H1 (cell line): ENCODE measurements at regions not wholly inside any gene's neighbourhood (a gene's known extent, or its start where the extent isn't known, plus 50 kb on each side); places are given as distances from the start of the nearest gene placed in this dataset.
"Not testable (repeated sequence)": the region's sequence is repeated elsewhere in the genome, so short reads cannot be mapped to it uniquely, and the experiment has no call there.

Experiments
- CTCF ChIA-PET: fragments of 300-600 bp; sonication (Branson Sonifier 250); formaldehyde crosslinking; loops from one replicate; lab custom pipeline; 2021; ENCODE audit not compliant: partially characterized antibody; lab: Charles Lee
- POLR2A ChIA-PET: fragments of 300-600 bp; sonication (Branson Sonifier 250); formaldehyde crosslinking; loops from one replicate; lab custom pipeline; 2021; ENCODE audit warnings: inconsistent platforms; ENCODE audit not compliant: partially characterized antibody; lab: Charles Lee
- DNase-seq, 2 experiments: peaks; one replicate each; pipeline versions ENCODE4 v3.0.0 to v3.0.0-alpha.2; 2010 to 2022; ENCODE audit warnings: low spot score in 2 of 2, low read depth in 1 of 2, mixed read lengths in 1 of 2
- FAIRE-seq: peaks from 2 replicates; lab custom pipeline; 2011; peaks lifted over from hg19 to GRCh38; lab: Jason Lieb, UNC
- H2AFZ ChIP-seq: 2 replicates; pipeline ENCODE4 v1.8.1; 2012; ENCODE audit warnings: low read length, inconsistent platforms
- H2AK5ac ChIP-seq: 2 replicates; pipeline ENCODE4 v1.6.1; 2013; ENCODE audit warnings: low read depth, low read length
- H2BK120ac ChIP-seq: replicated peaks from 2 replicates; pipeline ENCODE3; 2013; ENCODE audit warnings: low read depth, low read length, inconsistent platforms
- H2BK12ac ChIP-seq: 2 replicates; pipeline ENCODE4 v1.6.1; 2013; ENCODE audit warnings: low read depth, low read length
- H2BK15ac ChIP-seq: 2 replicates; pipeline ENCODE4 v1.6.1; 2013; ENCODE audit warnings: low read length
- H2BK20ac ChIP-seq: 2 replicates; pipeline ENCODE4 v1.6.1; 2013; ENCODE audit warnings: low read length
- H2BK5ac ChIP-seq: 2 replicates; pipeline ENCODE4 v1.6.1; 2013; ENCODE audit warnings: low read depth, low read length
- H3K14ac ChIP-seq: 2 replicates; pipeline ENCODE4 v1.6.1; 2013; ENCODE audit warnings: inconsistent platforms; ENCODE audit not compliant: insufficient read length
- H3K18ac ChIP-seq: 2 replicates; pipeline ENCODE4 v1.6.1; 2013; ENCODE audit warnings: low read length; ENCODE audit errors: extremely low read depth
- H3K23ac ChIP-seq: 2 replicates; pipeline ENCODE4 v1.6.1; 2013; ENCODE audit warnings: inconsistent platforms; ENCODE audit not compliant: insufficient read length
- H3K23me2 ChIP-seq: 2 replicates; pipeline ENCODE4 v1.6.1; 2013; ENCODE audit warnings: low read depth, low read length
- H3K27ac ChIP-seq: 2 replicates; pipeline ENCODE4 v1.6.1; 2011; ENCODE audit warnings: low read depth, low read length, inconsistent platforms
- H3K27me3 ChIP-seq, 4 experiments: replicated peaks in 1 of 4; 1 replicate in 1 of 4; 2 replicates in 3 of 4; pipeline versions ENCODE4 v1.6.1 to v1.8.1; 2011 to 2013; ENCODE audit warnings: low read length in 3 of 4, mild to moderate bottlenecking in 3 of 4, inconsistent platforms in 2 of 4, mixed read lengths in 2 of 4, moderate library complexity in 1 of 4; ENCODE audit not compliant: control insufficient read depth in 3 of 4, insufficient read depth in 3 of 4; ENCODE audit errors: extremely low read depth in 1 of 4
- H3K36me3 ChIP-seq, 4 experiments: 2 replicates each; pipeline versions ENCODE4 v1.6.1 to v1.8.1; 2011 to 2013; ENCODE audit warnings: mild to moderate bottlenecking in 4 of 4, low read length in 3 of 4, moderate library complexity in 2 of 4, control low read depth in 1 of 4, inconsistent platforms in 1 of 4; ENCODE audit not compliant: insufficient read depth in 4 of 4, control insufficient read depth in 2 of 4
- H3K4ac ChIP-seq: replicated peaks from 2 replicates; pipeline ENCODE3; 2013; ENCODE audit warnings: low read length, low read depth, mixed read lengths, inconsistent platforms; ENCODE audit not compliant: insufficient read length
- H3K4me1 ChIP-seq, 4 experiments: replicated peaks in 1 of 4; 1 replicate in 1 of 4; 2 replicates in 3 of 4; pipeline versions ENCODE4 v1.6.1 to v1.8.1; 2011 to 2013; ENCODE audit warnings: low read length in 3 of 4, inconsistent platforms in 2 of 4, mixed read lengths in 1 of 4; ENCODE audit not compliant: insufficient read depth in 4 of 4, control insufficient read depth in 3 of 4
- H3K4me2 ChIP-seq, 2 experiments: 2 replicates each; pipeline versions ENCODE4 v1.6.1 to v1.8.1; 2011 to 2013; ENCODE audit warnings: low read depth in 2 of 2, low read length in 2 of 2, control low read depth in 1 of 2, inconsistent platforms in 1 of 2, mild to moderate bottlenecking in 1 of 2; ENCODE audit not compliant: insufficient read depth in 1 of 2
- H3K4me3 ChIP-seq, 4 experiments: fragments of 200-600, 300-600 bp in 1 of 4; sonication (generic), shearing (Covaris generic), sonication (Bioruptor Twin) in 1 of 4; 2 replicates each; pipeline versions ENCODE4 v1.5.1 to v1.8.1; 2011 to 2016; ENCODE audit warnings: low read length in 4 of 4, low read depth in 3 of 4, control low read depth in 2 of 4, inconsistent platforms in 2 of 4, mild to moderate bottlenecking in 2 of 4, mixed read lengths in 1 of 4, moderate library complexity in 1 of 4; ENCODE audit not compliant: insufficient read depth in 2 of 4; ENCODE audit errors: extremely low read depth in 1 of 4
- H3K56ac ChIP-seq: replicated peaks from 2 replicates; pipeline ENCODE3; 2013; ENCODE audit warnings: low read depth, mild to moderate bottlenecking, mixed read lengths, low read length, inconsistent platforms; ENCODE audit not compliant: insufficient read length
- H3K79me1 ChIP-seq: 2 replicates; pipeline ENCODE4 v1.6.1; 2013; ENCODE audit warnings: low read depth, low read length, control low read depth
- H3K79me2 ChIP-seq, 2 experiments: 2 replicates each; pipeline versions ENCODE4 v1.6.1 to v1.8.1; 2012 to 2013; ENCODE audit warnings: low read length in 2 of 2, mild to moderate bottlenecking in 2 of 2, inconsistent platforms in 1 of 2; ENCODE audit not compliant: insufficient read depth in 2 of 2, control insufficient read depth in 1 of 2
- H3K9ac ChIP-seq, 4 experiments: replicated peaks in 1 of 4; 1 replicate in 1 of 4; 2 replicates in 3 of 4; pipeline versions ENCODE4 v1.6.1 to v1.8.1; 2011 to 2013; ENCODE audit warnings: low read depth in 3 of 4, low read length in 3 of 4, control low read depth in 2 of 4, mild to moderate bottlenecking in 2 of 4, moderate library complexity in 2 of 4, inconsistent platforms in 1 of 4; ENCODE audit errors: extremely low read depth in 1 of 4
- H3K9me3 ChIP-seq, 2 experiments: 2 replicates each; pipeline versions ENCODE4 v1.6.1 to v1.8.1; 2012 to 2013; ENCODE audit warnings: mild to moderate bottlenecking in 2 of 2, moderate library complexity in 2 of 2, control low read depth in 1 of 2, inconsistent platforms in 1 of 2, low read depth in 1 of 2, low read length in 1 of 2, mixed read lengths in 1 of 2; ENCODE audit not compliant: insufficient read depth in 2 of 2
- H4K20me1 ChIP-seq, 2 experiments: replicated peaks in 1 of 2; 2 replicates each; pipeline versions ENCODE3 to v1.8.1; 2011 to 2013; ENCODE audit warnings: inconsistent platforms in 2 of 2, low read length in 2 of 2, mild to moderate bottlenecking in 1 of 2; ENCODE audit not compliant: insufficient read depth in 2 of 2, control insufficient read depth in 1 of 2
- H4K5ac ChIP-seq: 2 replicates; pipeline ENCODE4 v1.6.1; 2013; ENCODE audit warnings: low read length, low read depth, mixed read lengths, inconsistent platforms; ENCODE audit not compliant: insufficient read length
- H4K8ac ChIP-seq: 2 replicates; pipeline ENCODE4 v1.8.0; 2013; ENCODE audit warnings: mild to moderate bottlenecking, moderate library complexity, low read length, inconsistent platforms; ENCODE audit not compliant: insufficient read depth; ENCODE audit errors: extremely low read depth
- H4K91ac ChIP-seq: replicated peaks from 2 replicates; pipeline ENCODE3; 2013; ENCODE audit warnings: low read length, mixed read lengths, inconsistent platforms; ENCODE audit not compliant: insufficient read length
- WGBS, 2 experiments: shearing (Covaris generic) in 1 of 2; methylation state at CpG; one replicate each; pipeline versions ENCODE4 v1.1.6 to v1.1.7; 2013 to 2015; ENCODE audit warnings: low lambda C conversion rate in 2 of 2, mixed read lengths in 2 of 2, inconsistent platforms in 1 of 2, low coverage in 1 of 2, missing lambda C conversion rate in 1 of 2; ENCODE audit not compliant: insufficient replicate concordance in 2 of 2, insufficient coverage in 1 of 2, insufficient read length in 1 of 2; ENCODE audit errors: extremely low coverage in 1 of 2, missing lambda C conversion rate in 1 of 2; 5-methylcytosine and 5-hydroxymethylcytosine counted together

GRCh38 chr21:9862456-9862855 lies 658.9 kb upstream of the TPTE start:
- H2BK15ac ChIP-seq, H3K18ac ChIP-seq, H3K4ac ChIP-seq, H3K36me3 ChIP-seq, CTCF ChIA-PET, H3K4me2 ChIP-seq, H3K79me2 ChIP-seq, H3K4me3 ChIP-seq, H2BK12ac ChIP-seq, H3K27me3 ChIP-seq, H2AK5ac ChIP-seq, H2BK20ac ChIP-seq, H4K20me1 ChIP-seq, H3K27ac ChIP-seq, H3K56ac ChIP-seq, H3K23ac ChIP-seq, H3K23me2 ChIP-seq, H3K79me1 ChIP-seq, POLR2A ChIA-PET, H3K4me1 ChIP-seq, H3K14ac ChIP-seq, H4K8ac ChIP-seq, H2BK5ac ChIP-seq, H2BK120ac ChIP-seq, DNase-seq, FAIRE-seq, H2AFZ ChIP-seq, H3K9ac ChIP-seq, H4K91ac ChIP-seq, H4K5ac ChIP-seq: not testable (repeated sequence)
- H3K9me3 ChIP-seq, result peaks cover 12 to 26% of the 10 kb centered on the region in 2 experiments; a peak in 3 of 4 replicates
- WGBS, 2 experiments, result 68% methylated on average over 3 of the region's 4 CpGs; no CpG with 5 or more reads in 1 of the 2 experiments

GRCh38 chr21:9867815-9868214 lies 653.6 kb upstream of the TPTE start:
- H4K5ac ChIP-seq, H3K9ac ChIP-seq, H2AFZ ChIP-seq, H4K8ac ChIP-seq, CTCF ChIA-PET, FAIRE-seq, H3K36me3 ChIP-seq, H3K4ac ChIP-seq, H2BK15ac ChIP-seq, H3K4me1 ChIP-seq, H3K27ac ChIP-seq, H3K56ac ChIP-seq, DNase-seq, H2BK120ac ChIP-seq, H4K91ac ChIP-seq, H3K79me1 ChIP-seq, H3K79me2 ChIP-seq, H3K23me2 ChIP-seq, H3K23ac ChIP-seq, POLR2A ChIA-PET, H4K20me1 ChIP-seq, H3K4me3 ChIP-seq, H3K4me2 ChIP-seq, H2BK20ac ChIP-seq, H2BK5ac ChIP-seq, H3K14ac ChIP-seq, H2AK5ac ChIP-seq, H3K27me3 ChIP-seq, H2BK12ac ChIP-seq, H3K18ac ChIP-seq: not testable (repeated sequence)
- 81% methylated on average over 1 of the region's 1 CpG; no CpG with 5 or more reads in 1 of the 2 experiments for WGBS, 2 experiments
- H3K9me3 ChIP-seq, result peaks cover 5 to 22% of the 10 kb centered on the region in 2 experiments; a peak in 3 of 4 replicates
